Brain microvascular endothelial cell (primary cell): ENCODE measurements at regions not wholly inside any gene's neighbourhood (a gene's known extent, or its start where the extent isn't known, plus 50 kb on each side); places are given as distances from the start of the nearest gene placed in this dataset.
"Not testable (repeated sequence)": the region's sequence is repeated elsewhere in the genome, so short reads cannot be mapped to it uniquely, and the experiment has no call there.

Source experiments
- DNase-seq: peaks from one replicate; pipeline ENCODE4 v3.0.0-alpha.2; 2020
- H3K27ac ChIP-seq: fragments of 250-450 bp; sonication (Bioruptor Pico); 2 replicates; pipeline ENCODE4 v1.5.1; 2020; ENCODE audit warnings: mild to moderate bottlenecking, moderate library complexity
- H3K27me3 ChIP-seq: fragments of 250-450 bp; sonication (Bioruptor Pico); replicated peaks from 2 replicates; pipeline ENCODE4 v1.5.1; 2020; ENCODE audit warnings: mild to moderate bottlenecking
- H3K36me3 ChIP-seq: fragments of 250-450 bp; sonication (Bioruptor Pico); replicated peaks from 2 replicates; pipeline ENCODE4 v1.5.1; 2020; ENCODE audit warnings: mild to moderate bottlenecking
- H3K4me3 ChIP-seq: 2 replicates; pipeline ENCODE4 v1.5.1; 2011; ENCODE audit warnings: low read depth, mild to moderate bottlenecking, control low read depth, low read length, moderate library complexity
- CTCF ChIP-seq: IDR thresholded peaks from 2 replicates; pipeline ENCODE4 v1.5.1; 2011; ENCODE audit warnings: low read depth, mild to moderate bottlenecking, moderate library complexity, low read length, control low read depth, inconsistent platforms; ENCODE audit errors: missing control alignments
- in situ Hi-C: cut with HindIII; loops from 2 replicates; pipeline ENCODE4 v1.10.0; 2017; ENCODE audit warnings: low sequenced_read_pairs, low pct_ligation_motif_present

- H3K27me3 ChIP-seq, result no peaks in the 10 kb centered on the region
- TF ChIP-seq CTCF, result no peak
- DNase-seq, result no peak
- no peak overlapping the region for H3K4me3 ChIP-seq
- H3K36me3 ChIP-seq, result no peaks in the 10 kb centered on the region
- no peak overlapping the region for H3K27ac ChIP-seq
- in situ Hi-C loops, result no loop called here
These were observed 82.0 kb upstream of the ACSL1 start for GRCh38 chr4:184907810-184908209.

- H3K4me3 ChIP-seq, result no peak overlapping the region
- no peak for TF ChIP-seq CTCF
- H3K27me3 ChIP-seq, result no peaks in the 10 kb centered on the region
- H3K27ac ChIP-seq, result no peak overlapping the region
- in situ Hi-C loops, result no loop called here
- peak; percentile 15 for DNase-seq
- no peaks in the 10 kb centered on the region for H3K36me3 ChIP-seq
These were observed 85.5 kb upstream of the ACSL1 start for GRCh38 chr4:184911310-184911709.

GRCh38 chr4:184913356-184914143 lies 87.8 kb upstream of the ACSL1 start:
- no peak for TF ChIP-seq CTCF
- in situ Hi-C loops, result no loop called here
- Histone ChIP-seq H3K27ac (no peak overlapping the region), H3K4me3 (no peak overlapping the region), H3K27me3 (no peaks in the 10 kb centered on the region), H3K36me3 (no peaks in the 10 kb centered on the region)
- DNase-seq, result no peak

GRCh38 chr4:184918799-184919198 lies 93.0 kb upstream of the ACSL1 start:
- H3K4me3 ChIP-seq, H3K36me3 ChIP-seq, H3K27me3 ChIP-seq, DNase-seq, in situ Hi-C loops, H3K27ac ChIP-seq: not testable (repeated sequence)

GRCh38 chr4:184921456-184921855 lies 95.7 kb upstream of the ACSL1 start:
- H3K4me3 ChIP-seq, result no peak overlapping the region
- in situ Hi-C loops, result no loop called here
- no peak for TF ChIP-seq CTCF
- DNase-seq, result no peak
- H3K27me3 ChIP-seq, result no peaks in the 10 kb centered on the region
- H3K36me3 ChIP-seq, result no peaks in the 10 kb centered on the region
- no peak overlapping the region for H3K27ac ChIP-seq

- in situ Hi-C loops, result no loop called here
- no peaks in the 10 kb centered on the region for H3K27me3 ChIP-seq
- no peak for DNase-seq
- H3K4me3 ChIP-seq, result no peak overlapping the region
- no peak overlapping the region for H3K27ac ChIP-seq
- TF ChIP-seq CTCF, result no peak
- H3K36me3 ChIP-seq, result no peaks in the 10 kb centered on the region
These were observed 96.0 kb upstream of the HELT start for GRCh38 chr4:184922301-184922700.
